OCI-LY7 (cell line): ENCODE measurements at regions not wholly inside any gene's neighbourhood (a gene's known extent, or its start where the extent isn't known, plus 50 kb on each side); places are given as distances from the start of the nearest gene placed in this dataset.

ENCODE experiments used
- BruUV-seq: library from RNA; stranded (reverse); fragments of 400-500 nt; replicated peaks from 2 replicates; lab custom pipeline; 2021; lab: Mats Ljungman, UMichigan
- CTCF ChIA-PET: fragments of 300-600 bp; sonication (Branson Sonifier 250); formaldehyde crosslinking; loops from one replicate; lab custom pipeline; 2022; ENCODE audit warnings: antibody characterized with exemption; ENCODE audit not compliant: unreplicated experiment; lab: Charles Lee
- POLR2A ChIA-PET: fragments of 300-600 bp; sonication (Branson Sonifier 250); formaldehyde crosslinking; loops from one replicate; lab custom pipeline; 2022; ENCODE audit warnings: antibody characterized with exemption; lab: Charles Lee
- DNase-seq: peaks from one replicate; pipeline ENCODE4 v3.0.0-alpha.2; 2015; ENCODE audit warnings: low spot score
- H2AFZ ChIP-seq: fragments of 200-600 bp; sonication (generic), shearing (Covaris generic); 2 replicates; pipeline ENCODE4 v1.6.1; 2014; ENCODE audit warnings: mild to moderate bottlenecking, antibody characterized with exemption, low read length, moderate library complexity
- H3K27ac ChIP-seq: fragments of 200-600 bp; sonication (generic); 2 replicates; pipeline ENCODE4 v1.5.1; 2014; ENCODE audit warnings: mixed run types, low read depth, mild to moderate bottlenecking, moderate library complexity, low read length, inconsistent platforms; ENCODE audit not compliant: poor library complexity, severe bottlenecking
- H3K36me3 ChIP-seq: fragments of 200-600 bp; sonication (generic); 2 replicates; pipeline ENCODE4 v1.6.1; 2014; ENCODE audit warnings: mild to moderate bottlenecking, antibody characterized with exemption, low read length, moderate library complexity, mixed read lengths; ENCODE audit not compliant: insufficient read depth
- H3K4me1 ChIP-seq: fragments of 200-600 bp; sonication (generic); 2 replicates; pipeline ENCODE4 v1.5.1; 2014; ENCODE audit warnings: mild to moderate bottlenecking, low read length; ENCODE audit not compliant: insufficient read depth, poor library complexity, severe bottlenecking
- H3K4me2 ChIP-seq: fragments of 200-600 bp; sonication (generic); 2 replicates; pipeline ENCODE4 v1.6.1; 2014; ENCODE audit warnings: mild to moderate bottlenecking, low read length
- H3K4me3 ChIP-seq: fragments of 200-600 bp; sonication (generic); 2 replicates; pipeline ENCODE4 v1.5.1; 2014; ENCODE audit warnings: mild to moderate bottlenecking, low read depth, low read length; ENCODE audit not compliant: poor library complexity, severe bottlenecking
- H3K79me2 ChIP-seq: fragments of 200-600 bp; sonication (generic); 2 replicates; pipeline ENCODE4 v1.6.1; 2016; ENCODE audit warnings: low read depth, mild to moderate bottlenecking, low read length, moderate library complexity, mixed read lengths; ENCODE audit not compliant: insufficient read depth
- H3K9me2 ChIP-seq: fragments of 200-600 bp; sonication (generic); 2 replicates; pipeline ENCODE4 v1.6.1; 2016; ENCODE audit warnings: mild to moderate bottlenecking, low read length, mixed read lengths; ENCODE audit not compliant: insufficient read depth
- H3K9me3 ChIP-seq: fragments of 200-600 bp; sonication (generic); 2 replicates; pipeline ENCODE4 v1.6.1; 2014; ENCODE audit warnings: mild to moderate bottlenecking, mixed run types, low read length, mixed read lengths
- H4K20me1 ChIP-seq: fragments of 200-600 bp; sonication (generic); 2 replicates; pipeline ENCODE4 v1.6.1; 2014; ENCODE audit warnings: mild to moderate bottlenecking, antibody characterized with exemption, low read length, moderate library complexity, mixed read lengths; ENCODE audit not compliant: insufficient read depth
- EZH2phosphoT487 ChIP-seq: fragments of 200-600 bp; sonication (generic); IDR thresholded peaks from 2 replicates; pipeline ENCODE4 v1.6.1; 2018; ENCODE audit warnings: low read depth, borderline replicate concordance, mild to moderate bottlenecking, mixed run types, antibody characterized with exemption, low read length, moderate library complexity, mixed read lengths
- intact Hi-C: fragments of 100-400 bp; cut with micrococcal nuclease; formaldehyde crosslinking; loops from one replicate; pipeline ENCODE4 v1.10.0; 2022; ENCODE audit not compliant: unreplicated experiment
- TF ChIP-seq, protein P1 (sequence below): fragments of 200-600 bp; sonication (generic); conservative IDR thresholded peaks from 2 replicates; pipeline ENCODE4 v1.5.1; 2014; ENCODE audit warnings: mild to moderate bottlenecking, antibody characterized with exemption, low read length, moderate library complexity, mixed read lengths

DNA sequence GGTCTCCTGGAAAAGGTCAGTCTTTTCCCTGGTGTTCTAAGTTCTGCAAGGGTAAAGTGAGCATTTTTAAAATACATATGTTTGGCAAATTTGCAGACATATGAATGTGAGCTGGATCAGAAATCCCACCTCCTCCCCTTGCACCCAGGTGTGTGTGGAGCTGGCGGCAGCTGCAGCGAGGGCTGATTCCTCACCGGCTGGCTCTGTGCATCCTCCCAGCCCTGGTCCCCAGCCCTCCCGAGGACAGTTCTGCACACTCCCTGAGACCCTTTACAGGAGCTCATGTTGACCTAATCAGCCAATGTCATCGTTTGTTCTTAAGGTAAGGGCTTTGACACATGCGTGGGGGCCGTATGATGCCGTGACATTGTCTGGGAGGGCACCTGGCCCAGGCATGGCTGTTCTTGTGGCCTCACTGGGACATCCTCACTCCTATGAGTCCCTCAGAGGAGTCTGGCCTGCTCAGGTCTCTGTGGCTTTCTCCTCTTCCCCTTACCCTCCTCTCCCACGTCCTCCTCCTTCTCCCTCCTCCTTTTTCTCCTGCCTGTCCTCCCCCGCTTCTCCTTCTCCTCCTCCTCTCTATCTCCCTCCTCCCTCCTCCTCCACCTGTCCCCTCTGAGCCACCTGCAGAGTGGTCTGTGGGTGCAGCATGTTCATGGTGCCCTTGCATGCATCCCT is 289.2 kb upstream of the SFSWAP start:
- Histone ChIP-seq H3K36me3 (no peaks in the 10 kb centered on the region), H4K20me1 (no peaks in the 10 kb centered on the region), H3K4me2 (no peak overlapping the region), H3K4me1 (no peaks in the 10 kb centered on the region), H3K27ac (no peak overlapping the region), H3K9me2 (no peaks in the 10 kb centered on the region), H3K4me3 (no peak overlapping the region), H3K9me3 (peaks cover 13% of the 10 kb centered on the region), H2AFZ (no peak overlapping the region), H3K79me2 (no peaks in the 10 kb centered on the region)
- ChIA-PET POLR2A (no interaction called here), CTCF (no interaction called here)
- intact Hi-C loops, result no loop called here
- no TSS peak for BruUV-seq
- no peak for DNase-seq
- TF ChIP-seq EZH2phosphoT487, result no peak
- TF ChIP-seq, protein P1, sequence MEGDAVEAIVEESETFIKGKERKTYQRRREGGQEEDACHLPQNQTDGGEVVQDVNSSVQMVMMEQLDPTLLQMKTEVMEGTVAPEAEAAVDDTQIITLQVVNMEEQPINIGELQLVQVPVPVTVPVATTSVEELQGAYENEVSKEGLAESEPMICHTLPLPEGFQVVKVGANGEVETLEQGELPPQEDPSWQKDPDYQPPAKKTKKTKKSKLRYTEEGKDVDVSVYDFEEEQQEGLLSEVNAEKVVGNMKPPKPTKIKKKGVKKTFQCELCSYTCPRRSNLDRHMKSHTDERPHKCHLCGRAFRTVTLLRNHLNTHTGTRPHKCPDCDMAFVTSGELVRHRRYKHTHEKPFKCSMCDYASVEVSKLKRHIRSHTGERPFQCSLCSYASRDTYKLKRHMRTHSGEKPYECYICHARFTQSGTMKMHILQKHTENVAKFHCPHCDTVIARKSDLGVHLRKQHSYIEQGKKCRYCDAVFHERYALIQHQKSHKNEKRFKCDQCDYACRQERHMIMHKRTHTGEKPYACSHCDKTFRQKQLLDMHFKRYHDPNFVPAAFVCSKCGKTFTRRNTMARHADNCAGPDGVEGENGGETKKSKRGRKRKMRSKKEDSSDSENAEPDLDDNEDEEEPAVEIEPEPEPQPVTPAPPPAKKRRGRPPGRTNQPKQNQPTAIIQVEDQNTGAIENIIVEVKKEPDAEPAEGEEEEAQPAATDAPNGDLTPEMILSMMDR, result no peak

DNA sequence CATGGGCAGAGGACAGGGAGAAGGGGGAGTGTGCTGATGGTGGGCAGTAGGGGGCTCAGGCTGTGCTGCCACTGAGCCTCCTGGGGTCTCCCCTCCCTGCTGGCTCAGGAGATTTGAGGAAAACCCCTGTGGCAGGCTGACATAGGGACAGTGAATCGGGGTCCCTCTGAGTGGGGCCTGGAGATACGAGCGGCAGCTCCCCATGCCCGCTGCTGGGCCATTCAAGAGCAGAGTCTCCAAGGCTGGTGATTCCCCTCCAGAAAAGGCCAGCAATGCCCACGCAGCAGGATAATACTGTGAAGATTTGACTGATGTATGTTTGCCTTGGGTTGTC is 288.7 kb upstream of the SFSWAP start:
- intact Hi-C loops, result no loop called here
- no peak overlapping the region for H3K4me2 ChIP-seq
- H3K9me3 ChIP-seq, result peaks cover 13% of the 10 kb centered on the region
- H4K20me1 ChIP-seq, result no peaks in the 10 kb centered on the region
- H3K36me3 ChIP-seq, result no peaks in the 10 kb centered on the region
- no TSS peak for BruUV-seq
- H3K9me2 ChIP-seq, result no peaks in the 10 kb centered on the region
- DNase-seq, result no peak
- no peaks in the 10 kb centered on the region for H3K4me1 ChIP-seq
- ChIA-PET CTCF (no interaction called here), POLR2A (no interaction called here)
- no peak overlapping the region for H3K4me3 ChIP-seq
- H3K79me2 ChIP-seq, result no peaks in the 10 kb centered on the region
- H3K27ac ChIP-seq, result no peak overlapping the region
- TF ChIP-seq, protein P1, result no peak
- H2AFZ ChIP-seq, result no peak overlapping the region

DNA sequence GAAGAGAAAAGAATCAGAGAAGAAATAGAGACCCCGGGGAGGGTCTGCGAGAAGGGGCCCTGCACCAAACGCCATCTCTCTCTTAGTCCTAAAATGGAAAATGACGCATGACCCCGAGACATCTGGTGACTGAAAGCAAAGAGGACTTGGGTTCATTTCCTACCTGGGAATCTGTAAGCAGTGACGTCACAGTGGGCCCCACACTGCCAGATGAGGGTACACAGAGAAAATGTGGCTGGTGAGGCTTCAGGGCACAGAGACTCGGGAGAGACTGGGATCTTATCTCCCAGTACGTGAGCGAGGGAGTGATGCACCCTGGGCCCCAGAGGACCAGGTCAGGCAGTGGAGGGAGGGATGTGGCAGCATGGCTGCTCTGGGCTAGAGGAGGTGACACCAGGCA is 288.1 kb upstream of the SFSWAP start:
- BruUV-seq, result no TSS peak
- DNase-seq, result no peak
- Histone ChIP-seq H4K20me1 (no peaks in the 10 kb centered on the region), H2AFZ (no peak overlapping the region), H3K4me2 (no peak overlapping the region), H3K27ac (no peak overlapping the region), H3K9me3 (peaks cover 13% of the 10 kb centered on the region), H3K4me3 (no peak overlapping the region), H3K4me1 (no peaks in the 10 kb centered on the region), H3K36me3 (no peaks in the 10 kb centered on the region), H3K79me2 (no peaks in the 10 kb centered on the region), H3K9me2 (no peaks in the 10 kb centered on the region)
- ChIA-PET POLR2A (no interaction called here), CTCF (no interaction called here)
- intact Hi-C loops, result no loop called here
- TF ChIP-seq, protein P1, result no peak
- TF ChIP-seq EZH2phosphoT487, result no peak
